H1 (cell line): ENCODE measurements at regions not wholly inside any gene's neighbourhood (a gene's known extent, or its start where the extent isn't known, plus 50 kb on each side); places are given as distances from the start of the nearest gene placed in this dataset.

Experiments
- CTCF ChIA-PET: fragments of 300-600 bp; sonication (Branson Sonifier 250); formaldehyde crosslinking; loops from one replicate; lab custom pipeline; 2021; ENCODE audit not compliant: partially characterized antibody; lab: Charles Lee
- POLR2A ChIA-PET: fragments of 300-600 bp; sonication (Branson Sonifier 250); formaldehyde crosslinking; loops from one replicate; lab custom pipeline; 2021; ENCODE audit warnings: inconsistent platforms; ENCODE audit not compliant: partially characterized antibody; lab: Charles Lee
- DNase-seq, 2 experiments: peaks; one replicate each; pipeline versions ENCODE4 v3.0.0 to v3.0.0-alpha.2; 2010 to 2022; ENCODE audit warnings: low spot score in 2 of 2, low read depth in 1 of 2, mixed read lengths in 1 of 2
- FAIRE-seq: peaks from 2 replicates; lab custom pipeline; 2011; peaks lifted over from hg19 to GRCh38; lab: Jason Lieb, UNC
- H2AFZ ChIP-seq: 2 replicates; pipeline ENCODE4 v1.8.1; 2012; ENCODE audit warnings: low read length, inconsistent platforms
- H2AK5ac ChIP-seq: 2 replicates; pipeline ENCODE4 v1.6.1; 2013; ENCODE audit warnings: low read depth, low read length
- H2BK120ac ChIP-seq: replicated peaks from 2 replicates; pipeline ENCODE3; 2013; ENCODE audit warnings: low read depth, low read length, inconsistent platforms
- H2BK12ac ChIP-seq: 2 replicates; pipeline ENCODE4 v1.6.1; 2013; ENCODE audit warnings: low read depth, low read length
- H2BK15ac ChIP-seq: 2 replicates; pipeline ENCODE4 v1.6.1; 2013; ENCODE audit warnings: low read length
- H2BK20ac ChIP-seq: 2 replicates; pipeline ENCODE4 v1.6.1; 2013; ENCODE audit warnings: low read length
- H2BK5ac ChIP-seq: 2 replicates; pipeline ENCODE4 v1.6.1; 2013; ENCODE audit warnings: low read depth, low read length
- H3K14ac ChIP-seq: 2 replicates; pipeline ENCODE4 v1.6.1; 2013; ENCODE audit warnings: inconsistent platforms; ENCODE audit not compliant: insufficient read length
- H3K18ac ChIP-seq: 2 replicates; pipeline ENCODE4 v1.6.1; 2013; ENCODE audit warnings: low read length; ENCODE audit errors: extremely low read depth
- H3K23ac ChIP-seq: 2 replicates; pipeline ENCODE4 v1.6.1; 2013; ENCODE audit warnings: inconsistent platforms; ENCODE audit not compliant: insufficient read length
- H3K23me2 ChIP-seq: 2 replicates; pipeline ENCODE4 v1.6.1; 2013; ENCODE audit warnings: low read depth, low read length
- H3K27ac ChIP-seq: 2 replicates; pipeline ENCODE4 v1.6.1; 2011; ENCODE audit warnings: low read depth, low read length, inconsistent platforms
- H3K27me3 ChIP-seq, 4 experiments: replicated peaks in 1 of 4; 1 replicate in 1 of 4; 2 replicates in 3 of 4; pipeline versions ENCODE4 v1.6.1 to v1.8.1; 2011 to 2013; ENCODE audit warnings: low read length in 3 of 4, mild to moderate bottlenecking in 3 of 4, inconsistent platforms in 2 of 4, mixed read lengths in 2 of 4, moderate library complexity in 1 of 4; ENCODE audit not compliant: control insufficient read depth in 3 of 4, insufficient read depth in 3 of 4; ENCODE audit errors: extremely low read depth in 1 of 4
- H3K36me3 ChIP-seq, 4 experiments: 2 replicates each; pipeline versions ENCODE4 v1.6.1 to v1.8.1; 2011 to 2013; ENCODE audit warnings: mild to moderate bottlenecking in 4 of 4, low read length in 3 of 4, moderate library complexity in 2 of 4, control low read depth in 1 of 4, inconsistent platforms in 1 of 4; ENCODE audit not compliant: insufficient read depth in 4 of 4, control insufficient read depth in 2 of 4
- H3K4ac ChIP-seq: replicated peaks from 2 replicates; pipeline ENCODE3; 2013; ENCODE audit warnings: low read length, low read depth, mixed read lengths, inconsistent platforms; ENCODE audit not compliant: insufficient read length
- H3K4me1 ChIP-seq, 4 experiments: replicated peaks in 1 of 4; 1 replicate in 1 of 4; 2 replicates in 3 of 4; pipeline versions ENCODE4 v1.6.1 to v1.8.1; 2011 to 2013; ENCODE audit warnings: low read length in 3 of 4, inconsistent platforms in 2 of 4, mixed read lengths in 1 of 4; ENCODE audit not compliant: insufficient read depth in 4 of 4, control insufficient read depth in 3 of 4
- H3K4me2 ChIP-seq, 2 experiments: 2 replicates each; pipeline versions ENCODE4 v1.6.1 to v1.8.1; 2011 to 2013; ENCODE audit warnings: low read depth in 2 of 2, low read length in 2 of 2, control low read depth in 1 of 2, inconsistent platforms in 1 of 2, mild to moderate bottlenecking in 1 of 2; ENCODE audit not compliant: insufficient read depth in 1 of 2
- H3K4me3 ChIP-seq, 4 experiments: fragments of 200-600, 300-600 bp in 1 of 4; sonication (generic), shearing (Covaris generic), sonication (Bioruptor Twin) in 1 of 4; 2 replicates each; pipeline versions ENCODE4 v1.5.1 to v1.8.1; 2011 to 2016; ENCODE audit warnings: low read length in 4 of 4, low read depth in 3 of 4, control low read depth in 2 of 4, inconsistent platforms in 2 of 4, mild to moderate bottlenecking in 2 of 4, mixed read lengths in 1 of 4, moderate library complexity in 1 of 4; ENCODE audit not compliant: insufficient read depth in 2 of 4; ENCODE audit errors: extremely low read depth in 1 of 4
- H3K56ac ChIP-seq: replicated peaks from 2 replicates; pipeline ENCODE3; 2013; ENCODE audit warnings: low read depth, mild to moderate bottlenecking, mixed read lengths, low read length, inconsistent platforms; ENCODE audit not compliant: insufficient read length
- H3K79me1 ChIP-seq: 2 replicates; pipeline ENCODE4 v1.6.1; 2013; ENCODE audit warnings: low read depth, low read length, control low read depth
- H3K79me2 ChIP-seq, 2 experiments: 2 replicates each; pipeline versions ENCODE4 v1.6.1 to v1.8.1; 2012 to 2013; ENCODE audit warnings: low read length in 2 of 2, mild to moderate bottlenecking in 2 of 2, inconsistent platforms in 1 of 2; ENCODE audit not compliant: insufficient read depth in 2 of 2, control insufficient read depth in 1 of 2
- H3K9ac ChIP-seq, 4 experiments: replicated peaks in 1 of 4; 1 replicate in 1 of 4; 2 replicates in 3 of 4; pipeline versions ENCODE4 v1.6.1 to v1.8.1; 2011 to 2013; ENCODE audit warnings: low read depth in 3 of 4, low read length in 3 of 4, control low read depth in 2 of 4, mild to moderate bottlenecking in 2 of 4, moderate library complexity in 2 of 4, inconsistent platforms in 1 of 4; ENCODE audit errors: extremely low read depth in 1 of 4
- H3K9me3 ChIP-seq, 2 experiments: 2 replicates each; pipeline versions ENCODE4 v1.6.1 to v1.8.1; 2012 to 2013; ENCODE audit warnings: mild to moderate bottlenecking in 2 of 2, moderate library complexity in 2 of 2, control low read depth in 1 of 2, inconsistent platforms in 1 of 2, low read depth in 1 of 2, low read length in 1 of 2, mixed read lengths in 1 of 2; ENCODE audit not compliant: insufficient read depth in 2 of 2
- H4K20me1 ChIP-seq, 2 experiments: replicated peaks in 1 of 2; 2 replicates each; pipeline versions ENCODE3 to v1.8.1; 2011 to 2013; ENCODE audit warnings: inconsistent platforms in 2 of 2, low read length in 2 of 2, mild to moderate bottlenecking in 1 of 2; ENCODE audit not compliant: insufficient read depth in 2 of 2, control insufficient read depth in 1 of 2
- H4K5ac ChIP-seq: 2 replicates; pipeline ENCODE4 v1.6.1; 2013; ENCODE audit warnings: low read length, low read depth, mixed read lengths, inconsistent platforms; ENCODE audit not compliant: insufficient read length
- H4K8ac ChIP-seq: 2 replicates; pipeline ENCODE4 v1.8.0; 2013; ENCODE audit warnings: mild to moderate bottlenecking, moderate library complexity, low read length, inconsistent platforms; ENCODE audit not compliant: insufficient read depth; ENCODE audit errors: extremely low read depth
- H4K91ac ChIP-seq: replicated peaks from 2 replicates; pipeline ENCODE3; 2013; ENCODE audit warnings: low read length, mixed read lengths, inconsistent platforms; ENCODE audit not compliant: insufficient read length
- CREB1 ChIP-seq: IDR thresholded peaks from 2 replicates; pipeline ENCODE4 v1.6.1; 2012; ENCODE audit warnings: inconsistent platforms
- MAX ChIP-seq: IDR thresholded peaks from 2 replicates; pipeline ENCODE4 v1.6.1; 2012; ENCODE audit warnings: inconsistent platforms
- PHF8 ChIP-seq: fragments of 200-600 bp; sonication (generic); conservative IDR thresholded peaks from 2 replicates; pipeline ENCODE4 v1.7.1; 2012; ENCODE audit warnings: low read depth, mild to moderate bottlenecking, inconsistent platforms, low read length, moderate library complexity
- RFX5 ChIP-seq: IDR thresholded peaks from 2 replicates; pipeline ENCODE4 v1.6.1; 2011; ENCODE audit warnings: low read depth, low read length, improper control_type of control experiment, borderline replicate concordance
- RXRA ChIP-seq: IDR thresholded peaks from 2 replicates; pipeline ENCODE4 v1.6.1; 2011; ENCODE audit warnings: low read depth, mild to moderate bottlenecking, low read length, moderate library complexity; ENCODE audit not compliant: insufficient read depth
- WGBS, 2 experiments: shearing (Covaris generic) in 1 of 2; methylation state at CpG; one replicate each; pipeline versions ENCODE4 v1.1.6 to v1.1.7; 2013 to 2015; ENCODE audit warnings: low lambda C conversion rate in 2 of 2, mixed read lengths in 2 of 2, inconsistent platforms in 1 of 2, low coverage in 1 of 2, missing lambda C conversion rate in 1 of 2; ENCODE audit not compliant: insufficient replicate concordance in 2 of 2, insufficient coverage in 1 of 2, insufficient read length in 1 of 2; ENCODE audit errors: extremely low coverage in 1 of 2, missing lambda C conversion rate in 1 of 2; 5-methylcytosine and 5-hydroxymethylcytosine counted together

GRCh38 chr5:158265931-158266700, 407.2 kb upstream of the CLINT1 start:
- no peak for FAIRE-seq

More at GRCh38 chr5:158265931-158266700, 407.2 kb upstream of the CLINT1 start:
- Histone ChIP-seq H2BK120ac (no peak overlapping the region), H3K23ac (no peak overlapping the region), H2AK5ac (no peak overlapping the region), H3K9ac (no peak overlapping the region), H3K56ac (no peak overlapping the region), H3K4ac (no peak overlapping the region), H2BK5ac (no peak overlapping the region), H4K20me1 (no peaks in the 10 kb centered on the region), H3K4me3 (no peak overlapping the region), H3K23me2 (no peaks in the 10 kb centered on the region), H4K91ac (no peak overlapping the region), H3K36me3 (no peaks in the 10 kb centered on the region; a peak in 1 of 8 replicates), H3K79me2 (no peaks in the 10 kb centered on the region), H3K14ac (no peak overlapping the region), H4K8ac (no peak overlapping the region), H2BK12ac (no peak overlapping the region), H4K5ac (no peak overlapping the region), H3K27me3 (no peaks in the 10 kb centered on the region), H3K9me3 (peaks cover 7 to 9% of the 10 kb centered on the region in 2 experiments), H3K18ac (no peak overlapping the region), H3K79me1 (no peaks in the 10 kb centered on the region), H3K4me1 (no peaks in the 10 kb centered on the region), H3K4me2 (no peak overlapping the region), H2AFZ (no peak overlapping the region), H2BK20ac (no peak overlapping the region), H2BK15ac (no peak overlapping the region), H3K27ac (no peak overlapping the region)
- ChIA-PET POLR2A (no interaction called here), CTCF (interaction anchor here (0.8 to 1.1 kb wide), 3 partner anchors 34 to 589 kb away, joined by 3 read pairs; no protein-coding TSS in a partner anchor)
- no peak for TF ChIP-seq MAX
- no peak for TF ChIP-seq PHF8
- TF ChIP-seq RFX5: no peak
- TF ChIP-seq RXRA: no peak
- TF ChIP-seq CREB1: no peak
- 88% methylated on average over 4 of the region's 4 CpGs; no CpG with 5 or more reads in 1 of the 2 experiments for WGBS, 2 experiments
- DNase-seq: no peak
